ENCODE measurements at regions not wholly inside any gene's neighbourhood (a gene's known extent, or its start where the extent isn't known, plus 50 kb on each side); places are given as distances from the start of the nearest gene placed in this dataset.

GRCh38 chr2:239674101-239674980 lies 273.5 kb upstream of the HDAC4 start:
- no peak for DNase-seq
- peaks cover 11% of the 10 kb centered on the region; the same call in 1 of the 2 replicates for H3K27me3 ChIP-seq
- no peaks in the 10 kb centered on the region for H3K9me3 ChIP-seq (replicated peaks)
- H3K36me3 ChIP-seq = no peaks in the 10 kb centered on the region
- H3K4me3 ChIP-seq = no peak overlapping the region
- H3K27ac ChIP-seq = no peak overlapping the region
- H3K4me1 ChIP-seq = no peaks in the 10 kb centered on the region

GRCh38 chr2:239673641-239674040 lies 272.8 kb upstream of the HDAC4 start:
- Histone ChIP-seq H3K4me3 (no peak overlapping the region), H3K4me1 (no peaks in the 10 kb centered on the region), H3K27ac (no peak overlapping the region), H3K9me3 (replicated peaks) (no peaks in the 10 kb centered on the region), H3K36me3 (no peaks in the 10 kb centered on the region), H3K27me3 (peaks cover 6% of the 10 kb centered on the region)
- no peak for DNase-seq

GRCh38 chr2:239671916-239672849 lies 271.4 kb upstream of the HDAC4 start:
- no peak for DNase-seq
- H3K27ac ChIP-seq = no peak overlapping the region
- H3K4me3 ChIP-seq = no peak overlapping the region
- no peaks in the 10 kb centered on the region for H3K4me1 ChIP-seq
- peaks cover 6% of the 10 kb centered on the region for H3K27me3 ChIP-seq
- H3K36me3 ChIP-seq = no peaks in the 10 kb centered on the region
- H3K9me3 ChIP-seq (replicated peaks) = no peaks in the 10 kb centered on the region

GRCh38 chr2:239671471-239671870 lies 270.7 kb upstream of the HDAC4 start:
- Histone ChIP-seq H3K36me3 (no peaks in the 10 kb centered on the region), H3K27me3 (peaks cover 6% of the 10 kb centered on the region), H3K4me3 (no peak overlapping the region), H3K27ac (no peak overlapping the region), H3K4me1 (no peaks in the 10 kb centered on the region), H3K9me3 (replicated peaks) (no peaks in the 10 kb centered on the region)
- no peak for DNase-seq

- no peak for DNase-seq
- Histone ChIP-seq H3K9me3 (replicated peaks) (no peaks in the 10 kb centered on the region), H3K27ac (no peak overlapping the region), H3K4me1 (no peaks in the 10 kb centered on the region), H3K36me3 (no peaks in the 10 kb centered on the region), H3K27me3 (peaks cover 6% of the 10 kb centered on the region), H3K4me3 (no peak overlapping the region)
Measured at GRCh38 chr2:239670463-239671120, 269.8 kb upstream of the HDAC4 start.

- Histone ChIP-seq H3K4me1 (no peaks in the 10 kb centered on the region), H3K36me3 (no peaks in the 10 kb centered on the region), H3K27me3 (peaks cover 3% of the 10 kb centered on the region), H3K9me3 (replicated peaks) (no peaks in the 10 kb centered on the region), H3K27ac (no peak overlapping the region), H3K4me3 (no peak overlapping the region)
- DNase-seq = no peak
Measured at GRCh38 chr2:239669899-239670460, 269.2 kb upstream of the HDAC4 start.

- Histone ChIP-seq H3K36me3 (no peaks in the 10 kb centered on the region), H3K27me3 (peaks cover 6% of the 10 kb centered on the region), H3K9me3 (replicated peaks) (no peaks in the 10 kb centered on the region), H3K27ac (no peak overlapping the region), H3K4me1 (no peaks in the 10 kb centered on the region), H3K4me3 (no peak overlapping the region)
- DNase-seq = no peak
Measured at GRCh38 chr2:239669181-239669898, 268.5 kb upstream of the HDAC4 start.

- Histone ChIP-seq H3K4me3 (no peak overlapping the region), H3K27ac (no peak overlapping the region), H3K36me3 (no peaks in the 10 kb centered on the region), H3K4me1 (no peaks in the 10 kb centered on the region), H3K9me3 (replicated peaks) (no peaks in the 10 kb centered on the region), H3K27me3 (peaks cover 7% of the 10 kb centered on the region)
- no peak for DNase-seq
Measured at GRCh38 chr2:239668651-239669050, 267.8 kb upstream of the HDAC4 start.

- DNase-seq = no peak
- Histone ChIP-seq H3K4me1 (no peaks in the 10 kb centered on the region), H3K36me3 (no peaks in the 10 kb centered on the region), H3K4me3 (no peak overlapping the region), H3K27me3 (peaks cover 10% of the 10 kb centered on the region), H3K9me3 (replicated peaks) (no peaks in the 10 kb centered on the region), H3K27ac (no peak overlapping the region)
Measured at GRCh38 chr2:239668042-239668441, 267.2 kb upstream of the HDAC4 start.

GRCh38 chr2:239667431-239667985 lies 266.7 kb upstream of the HDAC4 start:
- DNase-seq = no peak
- H3K36me3 ChIP-seq = no peaks in the 10 kb centered on the region
- H3K4me3 ChIP-seq = no peak overlapping the region
- H3K27ac ChIP-seq = no peak overlapping the region
- no peaks in the 10 kb centered on the region for H3K9me3 ChIP-seq (replicated peaks)
- H3K4me1 ChIP-seq = no peaks in the 10 kb centered on the region
- H3K27me3 ChIP-seq = peaks cover 14% of the 10 kb centered on the region

- DNase-seq = no peak
- no peaks in the 10 kb centered on the region for H3K36me3 ChIP-seq
- H3K4me1 ChIP-seq = no peaks in the 10 kb centered on the region
- H3K27me3 ChIP-seq = peaks cover 16% of the 10 kb centered on the region
- no peak overlapping the region for H3K4me3 ChIP-seq
- H3K9me3 ChIP-seq (replicated peaks) = no peaks in the 10 kb centered on the region
- no peak overlapping the region for H3K27ac ChIP-seq
Measured at GRCh38 chr2:239666855-239667376, 266.1 kb upstream of the HDAC4 start.

- H3K27me3 ChIP-seq = peaks cover 23% of the 10 kb centered on the region
- no peak overlapping the region for H3K4me3 ChIP-seq
- H3K4me1 ChIP-seq = no peaks in the 10 kb centered on the region
- H3K27ac ChIP-seq = no peak overlapping the region
- DNase-seq = no peak
- H3K36me3 ChIP-seq = no peaks in the 10 kb centered on the region
- H3K9me3 ChIP-seq (replicated peaks) = no peaks in the 10 kb centered on the region
Measured at GRCh38 chr2:239666053-239666854, 265.4 kb upstream of the HDAC4 start.

- no peak for DNase-seq
- Histone ChIP-seq H3K27ac (no peak overlapping the region), H3K4me3 (no peak overlapping the region), H3K36me3 (no peaks in the 10 kb centered on the region), H3K27me3 (peaks cover 27% of the 10 kb centered on the region), H3K4me1 (no peaks in the 10 kb centered on the region), H3K9me3 (replicated peaks) (no peaks in the 10 kb centered on the region)
Measured at GRCh38 chr2:239664216-239664810, 263.5 kb upstream of the HDAC4 start.
